D721Med (cell line): ENCODE measurements at regions not wholly inside any gene's neighbourhood (a gene's known extent, or its start where the extent isn't known, plus 50 kb on each side); places are given as distances from the start of the nearest gene placed in this dataset.
"Not testable (repeated sequence)": the region's sequence is repeated elsewhere in the genome, so short reads cannot be mapped to it uniquely, and the experiment has no call there.

ENCODE experiments used
- DNase-seq: peaks from one replicate; pipeline ENCODE4 v3.0.0; 2011; ENCODE audit warnings: low spot score; ENCODE audit not compliant: insufficient read length
- FAIRE-seq: peaks from 2 replicates; lab custom pipeline; 2011; peaks lifted over from hg19 to GRCh38; lab: Jason Lieb, UNC
- TF ChIP-seq, protein P1 (sequence below): IDR thresholded peaks from 2 replicates; pipeline ENCODE4 v1.5.1; 2012; ENCODE audit warnings: mild to moderate bottlenecking, control low read depth; ENCODE audit not compliant: insufficient read depth; ENCODE audit errors: missing control alignments

DNA sequence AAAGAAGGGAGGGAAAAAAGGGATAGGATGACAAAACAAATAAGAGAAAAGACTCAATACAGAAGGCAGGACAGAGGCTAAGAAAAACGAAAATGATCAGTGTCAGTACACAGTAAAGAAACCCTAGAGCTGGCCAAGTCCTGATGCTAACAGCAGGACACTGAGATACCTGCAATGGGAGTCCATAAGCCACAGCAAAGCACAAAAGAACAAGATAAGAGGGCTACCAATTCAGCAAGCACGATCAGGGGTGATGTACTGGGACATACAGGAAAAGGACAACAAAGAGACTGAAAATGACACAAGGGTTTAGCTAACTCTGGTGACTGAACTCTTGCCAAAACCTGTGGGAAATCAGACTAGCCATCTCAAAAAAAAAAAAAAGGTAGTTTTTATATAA, 1072.6 kb upstream of the COX7C start:
- FAIRE-seq = no peak
- no peak for DNase-seq
- TF ChIP-seq, protein P1, sequence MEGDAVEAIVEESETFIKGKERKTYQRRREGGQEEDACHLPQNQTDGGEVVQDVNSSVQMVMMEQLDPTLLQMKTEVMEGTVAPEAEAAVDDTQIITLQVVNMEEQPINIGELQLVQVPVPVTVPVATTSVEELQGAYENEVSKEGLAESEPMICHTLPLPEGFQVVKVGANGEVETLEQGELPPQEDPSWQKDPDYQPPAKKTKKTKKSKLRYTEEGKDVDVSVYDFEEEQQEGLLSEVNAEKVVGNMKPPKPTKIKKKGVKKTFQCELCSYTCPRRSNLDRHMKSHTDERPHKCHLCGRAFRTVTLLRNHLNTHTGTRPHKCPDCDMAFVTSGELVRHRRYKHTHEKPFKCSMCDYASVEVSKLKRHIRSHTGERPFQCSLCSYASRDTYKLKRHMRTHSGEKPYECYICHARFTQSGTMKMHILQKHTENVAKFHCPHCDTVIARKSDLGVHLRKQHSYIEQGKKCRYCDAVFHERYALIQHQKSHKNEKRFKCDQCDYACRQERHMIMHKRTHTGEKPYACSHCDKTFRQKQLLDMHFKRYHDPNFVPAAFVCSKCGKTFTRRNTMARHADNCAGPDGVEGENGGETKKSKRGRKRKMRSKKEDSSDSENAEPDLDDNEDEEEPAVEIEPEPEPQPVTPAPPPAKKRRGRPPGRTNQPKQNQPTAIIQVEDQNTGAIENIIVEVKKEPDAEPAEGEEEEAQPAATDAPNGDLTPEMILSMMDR = no peak

DNA sequence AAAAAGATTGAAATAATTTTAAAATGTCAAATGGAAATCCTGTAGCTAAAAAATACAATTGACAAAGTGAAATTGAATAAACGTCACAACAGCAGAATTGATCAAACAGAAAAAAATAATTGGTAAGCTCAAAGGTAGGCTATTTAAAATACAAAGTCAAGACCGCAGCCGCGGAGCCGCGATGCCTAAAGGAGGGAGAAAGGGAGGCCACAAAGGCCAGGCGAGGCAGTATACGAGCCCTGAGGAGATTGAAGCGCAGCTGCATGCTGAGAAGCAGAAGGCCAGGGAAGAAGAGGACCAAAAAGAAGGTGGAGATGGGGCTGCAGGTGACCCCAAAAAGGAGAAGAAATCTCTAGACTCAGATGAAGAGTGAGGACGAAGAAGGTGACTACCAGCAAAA, 1068.5 kb upstream of the COX7C start:
- FAIRE-seq (no peak), DNase-seq (no peak)
- TF ChIP-seq, protein P1 = no peak

DNA sequence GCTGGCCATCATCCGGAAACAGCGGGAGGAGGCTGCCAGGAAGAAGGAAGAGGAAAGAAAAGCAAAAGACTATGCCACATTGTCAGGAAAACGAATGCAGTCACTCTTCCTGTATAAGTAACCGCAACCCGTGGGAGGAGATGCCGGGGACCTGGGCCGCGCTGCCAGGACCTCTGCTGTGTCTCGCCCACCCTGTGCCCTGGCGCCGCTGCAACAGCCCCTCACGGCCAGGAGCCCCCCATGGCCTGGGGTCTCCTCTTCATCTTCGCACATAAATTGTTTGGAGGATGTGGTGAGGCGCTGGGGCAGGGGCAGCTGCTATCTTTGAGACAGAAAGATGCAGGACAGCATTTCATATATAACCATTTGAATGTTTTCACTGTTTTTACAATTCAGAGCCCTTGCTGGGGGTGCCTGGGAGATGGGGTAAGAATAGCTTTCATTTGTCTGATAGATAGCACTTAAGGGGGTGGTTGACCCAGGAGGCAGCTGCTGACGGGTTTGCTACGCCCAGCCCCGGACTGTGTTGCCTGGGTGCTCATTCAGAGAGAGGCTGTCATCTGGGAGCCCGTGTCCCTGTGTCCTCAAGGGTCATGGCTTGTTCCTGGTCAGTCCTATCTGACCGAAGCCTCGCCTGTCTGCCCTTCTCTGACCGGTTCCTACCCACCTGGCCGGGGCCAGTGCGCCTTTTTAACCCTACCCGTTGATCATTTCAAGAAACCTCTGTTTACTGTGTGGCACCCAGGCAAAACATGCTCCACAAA, 1067.7 kb upstream of the COX7C start:
- no peak for DNase-seq
- FAIRE-seq = no peak

DNA sequence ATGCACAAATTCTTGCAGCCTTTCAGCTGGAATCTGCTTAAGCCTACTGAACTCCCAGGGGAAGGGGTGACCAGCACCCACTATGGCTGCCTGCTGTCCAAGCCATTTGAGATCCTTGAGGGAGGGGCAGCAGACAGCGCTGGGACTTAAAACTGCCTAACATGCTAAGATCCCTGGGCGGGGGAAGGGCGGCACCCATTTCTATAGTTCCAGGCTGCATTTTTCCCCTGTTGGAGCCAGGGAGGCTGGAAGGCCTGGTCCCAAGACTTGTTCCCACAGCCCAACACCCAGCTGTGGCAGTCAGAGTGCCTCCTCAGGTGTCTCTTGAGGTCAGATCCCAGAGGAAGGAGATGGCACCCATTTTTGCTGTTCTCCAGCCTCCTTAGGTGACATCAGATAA, 1061.3 kb upstream of the COX7C start:
- TF ChIP-seq, protein P1 = no peak
- DNase-seq (no peak), FAIRE-seq (no peak)

More for the DNA sequence above, 1067.7 kb upstream of the COX7C start:
- TF ChIP-seq, protein P1 = no peak

DNA sequence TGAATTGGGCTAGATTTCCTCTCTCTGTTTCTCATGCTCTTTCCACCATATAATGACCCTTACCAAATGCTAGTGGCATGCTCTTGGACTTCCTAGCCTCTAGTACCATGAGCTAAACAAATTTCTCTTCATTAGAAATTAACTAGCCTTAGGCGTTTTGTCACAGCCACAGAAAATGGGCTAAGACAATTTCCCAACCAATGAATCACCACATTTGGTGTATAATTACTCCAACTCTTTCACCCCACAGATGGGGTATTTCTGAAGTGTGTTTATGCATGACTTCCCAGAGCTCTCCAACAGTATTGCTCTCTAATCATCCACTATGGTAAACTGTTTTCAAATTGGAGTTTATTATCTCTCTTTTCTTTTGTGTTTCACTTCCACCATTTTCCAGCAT, 1041.1 kb upstream of the COX7C start:
- TF ChIP-seq, protein P1 = no peak
- FAIRE-seq (no peak), DNase-seq (no peak)

DNA sequence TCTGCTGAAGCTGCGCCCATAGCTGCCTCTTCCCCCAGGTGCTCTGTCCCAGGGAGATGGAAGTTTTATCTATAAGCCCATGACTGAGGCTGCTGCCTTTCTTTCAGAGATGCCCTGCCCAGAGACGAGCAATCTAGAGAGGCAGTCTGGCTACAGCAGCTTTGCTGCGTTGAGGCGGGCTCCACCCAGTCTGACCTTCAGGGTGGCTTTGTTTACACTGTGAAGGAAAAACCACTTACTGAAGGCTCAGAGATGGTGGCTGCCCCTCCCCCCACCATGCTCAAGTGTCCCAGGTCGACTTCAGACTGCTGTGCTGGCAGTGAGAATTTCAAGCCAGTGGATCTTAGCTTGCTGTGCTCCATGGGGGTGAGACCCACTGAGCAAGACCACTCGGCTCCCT, 1029.9 kb upstream of the COX7C start:
- not testable (repeated sequence) for FAIRE-seq, DNase-seq

DNA sequence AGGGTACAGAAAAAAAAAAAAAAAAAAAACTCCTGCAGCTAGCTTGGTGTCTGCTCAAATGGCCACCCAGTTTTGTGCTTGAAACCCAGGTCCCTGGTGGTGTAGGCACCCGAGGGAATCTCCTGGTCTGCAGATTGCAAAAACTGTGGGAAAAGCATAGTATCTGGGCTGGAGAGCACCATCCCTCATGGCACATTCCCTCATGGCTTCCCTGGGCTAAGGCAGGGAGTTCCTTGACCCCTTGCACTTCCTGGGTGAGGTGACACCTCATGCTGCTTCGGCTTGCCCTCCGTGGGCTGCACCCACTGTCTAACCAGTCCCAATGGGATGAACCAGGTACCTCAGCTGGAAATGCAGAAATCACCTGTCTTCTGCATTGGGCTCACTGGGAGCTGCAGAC, 1029.5 kb upstream of the COX7C start:
- FAIRE-seq, DNase-seq: not testable (repeated sequence)

DNA sequence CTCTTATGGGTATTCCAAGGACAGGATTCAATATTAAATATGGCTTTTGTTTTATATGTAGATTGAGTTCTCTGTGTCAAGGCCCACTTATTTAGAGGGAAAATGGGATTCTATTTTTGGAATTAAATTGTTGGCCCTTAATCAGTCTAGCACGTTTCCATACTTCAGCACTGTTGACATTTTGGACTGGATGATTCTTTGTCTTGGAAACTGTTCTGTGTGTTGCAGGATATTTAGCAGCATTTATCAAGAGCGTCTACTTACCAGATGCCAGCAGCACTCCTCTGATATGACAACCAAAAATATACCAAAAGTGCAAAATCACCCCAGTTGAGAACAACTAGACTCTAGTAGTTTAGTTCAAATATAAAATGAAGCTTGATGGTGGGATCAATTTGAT, 1027.0 kb upstream of the COX7C start:
- no peak for DNase-seq
- FAIRE-seq = no peak
- TF ChIP-seq, protein P1 = no peak
